Hepatocyte (in vitro differentiated cells): ENCODE measurements at regions not wholly inside any gene's neighbourhood (a gene's known extent, or its start where the extent isn't known, plus 50 kb on each side); places are given as distances from the start of the nearest gene placed in this dataset.
A peak's percentile ranks its signal among the peaks of the same experiment; 100 is the strongest.

Experiments used
- DNase-seq: peaks from one replicate; pipeline ENCODE4 v3.0.0-alpha.2; 2016; ENCODE audit warnings: low spot score
- H2AFZ ChIP-seq: fragments of 200-600 bp; sonication (generic); 2 replicates; pipeline ENCODE4 v1.6.0; 2016; ENCODE audit warnings: antibody characterized with exemption, mild to moderate bottlenecking
- H3K27ac ChIP-seq: fragments of 200-600 bp; sonication (generic); 2 replicates; pipeline ENCODE4 v1.5.1; 2016; ENCODE audit warnings: mild to moderate bottlenecking
- H3K27me3 ChIP-seq: fragments of 200-600 bp; sonication (generic); 2 replicates; pipeline ENCODE4 v1.6.1; 2016
- H3K36me3 ChIP-seq: fragments of 200-600 bp; sonication (generic); replicated peaks from 2 replicates; pipeline ENCODE4 v1.5.1; 2016; ENCODE audit warnings: low read depth; ENCODE audit not compliant: insufficient read depth
- H3K4me1 ChIP-seq: fragments of 200-600 bp; sonication (generic); 2 replicates; pipeline ENCODE4 v1.5.1; 2016; ENCODE audit warnings: mild to moderate bottlenecking, moderate library complexity; ENCODE audit not compliant: insufficient read depth
- H3K4me2 ChIP-seq: fragments of 200-600 bp; sonication (generic); 2 replicates; pipeline ENCODE4 v1.6.0; 2016
- H3K4me3 ChIP-seq: fragments of 200-600 bp; sonication (generic); 2 replicates; pipeline ENCODE4 v1.5.1; 2016; ENCODE audit warnings: mild to moderate bottlenecking
- H3K79me2 ChIP-seq: fragments of 200-600 bp; sonication (generic); 2 replicates; pipeline ENCODE4 v1.6.0; 2017; ENCODE audit warnings: mild to moderate bottlenecking
- H3K9me2 ChIP-seq: fragments of 200-600 bp; sonication (generic); replicated peaks from 2 replicates; pipeline ENCODE4 v1.6.0; 2017; ENCODE audit warnings: mild to moderate bottlenecking; ENCODE audit not compliant: insufficient read depth
- H3K9me3 ChIP-seq: fragments of 200-600 bp; sonication (generic); 2 replicates; pipeline ENCODE4 v1.5.1; 2016; ENCODE audit warnings: low read depth, mild to moderate bottlenecking
- H4K20me1 ChIP-seq: fragments of 200-600 bp; sonication (generic); 2 replicates; pipeline ENCODE4 v1.6.0; 2016; ENCODE audit warnings: mild to moderate bottlenecking; ENCODE audit not compliant: insufficient read depth, poor library complexity, severe bottlenecking
- EZH2 ChIP-seq: fragments of 200-600 bp; sonication (generic); IDR thresholded peaks from 2 replicates; pipeline ENCODE4 v1.6.1; 2016; ENCODE audit warnings: antibody characterized with exemption, mild to moderate bottlenecking, borderline replicate concordance
- EZH2phosphoT487 ChIP-seq: fragments of 200-600 bp; sonication (generic); IDR thresholded peaks from one replicate; pipeline ENCODE4 v1.6.1; 2018; ENCODE audit warnings: antibody characterized with exemption, mild to moderate bottlenecking, low read depth, moderate library complexity; ENCODE audit not compliant: unreplicated experiment, severe bottlenecking
- WGBS: methylation state at CpG from one replicate; pipeline ENCODE4 v1.1.6; 2016; ENCODE audit warnings: low lambda C conversion rate; ENCODE audit errors: missing lambda C conversion rate; 5-methylcytosine and 5-hydroxymethylcytosine counted together
- TF ChIP-seq, protein P1 (sequence below): fragments of 200-600 bp; sonication (generic); IDR thresholded peaks from 2 replicates; pipeline ENCODE4 v1.5.1; 2016; ENCODE audit warnings: antibody characterized with exemption, mild to moderate bottlenecking; ENCODE audit not compliant: poor library complexity

- no peaks in the 10 kb centered on the region for H3K27me3 ChIP-seq
- no peaks in the 10 kb centered on the region for H3K9me3 ChIP-seq
- no peaks in the 10 kb centered on the region for H3K4me1 ChIP-seq
- no peak for TF ChIP-seq EZH2phosphoT487
- TF ChIP-seq, protein P1, sequence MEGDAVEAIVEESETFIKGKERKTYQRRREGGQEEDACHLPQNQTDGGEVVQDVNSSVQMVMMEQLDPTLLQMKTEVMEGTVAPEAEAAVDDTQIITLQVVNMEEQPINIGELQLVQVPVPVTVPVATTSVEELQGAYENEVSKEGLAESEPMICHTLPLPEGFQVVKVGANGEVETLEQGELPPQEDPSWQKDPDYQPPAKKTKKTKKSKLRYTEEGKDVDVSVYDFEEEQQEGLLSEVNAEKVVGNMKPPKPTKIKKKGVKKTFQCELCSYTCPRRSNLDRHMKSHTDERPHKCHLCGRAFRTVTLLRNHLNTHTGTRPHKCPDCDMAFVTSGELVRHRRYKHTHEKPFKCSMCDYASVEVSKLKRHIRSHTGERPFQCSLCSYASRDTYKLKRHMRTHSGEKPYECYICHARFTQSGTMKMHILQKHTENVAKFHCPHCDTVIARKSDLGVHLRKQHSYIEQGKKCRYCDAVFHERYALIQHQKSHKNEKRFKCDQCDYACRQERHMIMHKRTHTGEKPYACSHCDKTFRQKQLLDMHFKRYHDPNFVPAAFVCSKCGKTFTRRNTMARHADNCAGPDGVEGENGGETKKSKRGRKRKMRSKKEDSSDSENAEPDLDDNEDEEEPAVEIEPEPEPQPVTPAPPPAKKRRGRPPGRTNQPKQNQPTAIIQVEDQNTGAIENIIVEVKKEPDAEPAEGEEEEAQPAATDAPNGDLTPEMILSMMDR: no peak
- no peak for TF ChIP-seq EZH2
- no peak overlapping the region for H2AFZ ChIP-seq
- no peaks in the 10 kb centered on the region for H3K79me2 ChIP-seq
- no peaks in the 10 kb centered on the region for H3K9me2 ChIP-seq
- no peak for DNase-seq
- no peaks in the 10 kb centered on the region for H4K20me1 ChIP-seq
- H3K27ac ChIP-seq: no peak overlapping the region
- 97% methylated on average over 2 of the region's 2 CpGs for WGBS
- no peak overlapping the region for H3K4me3 ChIP-seq
- no peaks in the 10 kb centered on the region for H3K36me3 ChIP-seq
- H3K4me2 ChIP-seq: no peak overlapping the region
Observed at GRCh38 chr21:22260274-22260673, 1262.1 kb downstream of the NCAM2 start.

DNA sequence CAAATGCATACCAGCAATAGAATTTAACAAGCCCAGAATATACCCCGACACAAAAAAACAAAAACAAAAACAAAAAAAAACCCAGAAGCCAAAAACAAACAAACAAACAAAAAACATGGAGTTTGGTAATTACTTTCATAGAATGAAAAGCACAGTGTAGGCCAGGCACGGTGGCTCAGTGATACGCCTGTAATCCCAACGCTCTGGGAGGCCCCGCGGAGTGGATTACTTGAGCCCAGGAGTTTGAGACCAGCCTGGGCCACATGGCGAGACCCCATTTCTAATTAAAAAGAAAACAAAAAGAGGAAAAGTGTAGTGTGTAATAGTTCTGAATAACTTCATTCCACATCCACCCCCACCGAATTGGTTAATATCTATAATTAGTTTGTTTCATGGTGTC lies 1265.7 kb downstream of the NCAM2 start:
- H3K4me3 ChIP-seq: no peak overlapping the region
- no peaks in the 10 kb centered on the region for H4K20me1 ChIP-seq
- no peak overlapping the region for H2AFZ ChIP-seq
- H3K4me1 ChIP-seq: no peaks in the 10 kb centered on the region
- H3K9me2 ChIP-seq: no peaks in the 10 kb centered on the region
- H3K27me3 ChIP-seq: no peaks in the 10 kb centered on the region
- no peaks in the 10 kb centered on the region for H3K36me3 ChIP-seq
- H3K27ac ChIP-seq: no peak overlapping the region
- TF ChIP-seq EZH2phosphoT487: no peak
- TF ChIP-seq, protein P1: no peak
- no peak for TF ChIP-seq EZH2
- H3K79me2 ChIP-seq: no peaks in the 10 kb centered on the region
- 93% methylated on average over 8 of the region's 8 CpGs for WGBS
- no peak overlapping the region for H3K4me2 ChIP-seq
- no peak for DNase-seq
- no peaks in the 10 kb centered on the region for H3K9me3 ChIP-seq

GRCh38 chr21:22277341-22277740 lies 1279.1 kb downstream of the NCAM2 start:
- no peak for DNase-seq
- Histone ChIP-seq H3K27ac (peak overlapping the region; percentile 45), H3K79me2 (no peaks in the 10 kb centered on the region), H3K36me3 (no peaks in the 10 kb centered on the region), H3K4me1 (no peaks in the 10 kb centered on the region), H4K20me1 (no peaks in the 10 kb centered on the region), H3K27me3 (no peaks in the 10 kb centered on the region), H3K4me2 (no peak overlapping the region), H3K9me2 (no peaks in the 10 kb centered on the region), H3K4me3 (no peak overlapping the region), H3K9me3 (no peaks in the 10 kb centered on the region), H2AFZ (no peak overlapping the region)
- TF ChIP-seq, protein P1: no peak
- TF ChIP-seq EZH2 (no peak), EZH2phosphoT487 (no peak)
- WGBS: 60% methylated on average over 2 of the region's 2 CpGs

- 72% methylated on average over 2 of the region's 2 CpGs for WGBS
- Histone ChIP-seq H3K79me2 (no peaks in the 10 kb centered on the region), H2AFZ (no peak overlapping the region), H3K27ac (no peak overlapping the region), H3K4me3 (no peak overlapping the region), H3K36me3 (no peaks in the 10 kb centered on the region), H3K4me1 (no peaks in the 10 kb centered on the region), H3K27me3 (no peaks in the 10 kb centered on the region), H4K20me1 (no peaks in the 10 kb centered on the region), H3K9me2 (no peaks in the 10 kb centered on the region), H3K4me2 (no peak overlapping the region), H3K9me3 (no peaks in the 10 kb centered on the region)
- TF ChIP-seq EZH2phosphoT487: no peak
- TF ChIP-seq EZH2: no peak
- TF ChIP-seq, protein P1: no peak
- DNase-seq: no peak
Observed at GRCh38 chr21:22278366-22278765, 1280.2 kb downstream of the NCAM2 start.
